GM19324 (cell line): ENCODE measurements at regions not wholly inside any gene's neighbourhood (a gene's known extent, or its start where the extent isn't known, plus 50 kb on each side); places are given as distances from the start of the nearest gene placed in this dataset.

Source experiments
- ATAC-seq: cut with Tn5 transposase; IDR thresholded peaks from one replicate; pipeline ENCODE4 v1.9.1; 2021; ENCODE audit warnings: mild to moderate bottlenecking, moderate library complexity; ENCODE audit not compliant: unreplicated experiment, low FRiP score

- ATAC-seq, result no peak
Observed at GRCh38 chr10:21217748-21218367, 307.6 kb downstream of the SKIDA1 start.

GRCh38 chr10:21217107-21217506, 308.4 kb downstream of the SKIDA1 start:
- no peak for ATAC-seq

GRCh38 chr10:21214329-21214728, 311.2 kb downstream of the SKIDA1 start:
- ATAC-seq, result no peak

GRCh38 chr10:21213381-21213780, 312.1 kb downstream of the SKIDA1 start:
- ATAC-seq, result no peak

- no peak for ATAC-seq
Observed at GRCh38 chr10:21212912-21213311, 312.6 kb downstream of the SKIDA1 start.

GRCh38 chr10:21212348-21212747, 313.1 kb downstream of the SKIDA1 start:
- no peak for ATAC-seq

- no peak for ATAC-seq
Observed at GRCh38 chr10:21209495-21209894, 312.4 kb upstream of the NEBL start.

- no peak for ATAC-seq
Observed at GRCh38 chr10:21208666-21209316, 311.7 kb upstream of the NEBL start.

GRCh38 chr10:21207852-21208646, 310.9 kb upstream of the NEBL start:
- ATAC-seq, result no peak

- ATAC-seq, result no peak
Observed at GRCh38 chr10:21205328-21205727, 308.2 kb upstream of the NEBL start.

GRCh38 chr10:21203473-21204107, 306.5 kb upstream of the NEBL start:
- no peak for ATAC-seq

GRCh38 chr10:21202776-21203462, 305.8 kb upstream of the NEBL start:
- ATAC-seq, result no peak

- ATAC-seq, result no peak
Observed at GRCh38 chr10:21199501-21199900, 302.4 kb upstream of the NEBL start.

GRCh38 chr10:21197838-21198237, 300.7 kb upstream of the NEBL start:
- no peak for ATAC-seq

GRCh38 chr10:21196822-21197395, 299.8 kb upstream of the NEBL start:
- ATAC-seq, result no peak

- no peak for ATAC-seq
Observed at GRCh38 chr10:21195252-21195651, 298.1 kb upstream of the NEBL start.

- ATAC-seq, result no peak
Observed at GRCh38 chr10:21194510-21194993, 297.4 kb upstream of the NEBL start.

GRCh38 chr10:21193196-21193595, 296.1 kb upstream of the NEBL start:
- ATAC-seq, result no peak

GRCh38 chr10:21191512-21191911, 294.4 kb upstream of the NEBL start:
- no peak for ATAC-seq

- no peak for ATAC-seq
Observed at GRCh38 chr10:21184984-21185383, 287.9 kb upstream of the NEBL start.
